ENCODE measurements at regions not wholly inside any gene's neighbourhood (a gene's known extent, or its start where the extent isn't known, plus 50 kb on each side); places are given as distances from the start of the nearest gene placed in this dataset.

- Mint-ChIP-seq H3K27ac (no peak overlapping the region), H3K27me3 (ENCODE audit: low read depth) (no peaks in the 10 kb centered on the region), H3K4me1 (ENCODE audit: low read depth) (no peaks in the 10 kb centered on the region), H3K4me3 (no peak overlapping the region), H3K9me3 (no peaks in the 10 kb centered on the region), H3K36me3 (ENCODE audit: low read depth) (no peaks in the 10 kb centered on the region)
Observed at GRCh38 chr1:213362598-213362997, 311.6 kb downstream of the RPS6KC1 start.

GRCh38 chr1:213366141-213366831 lies 315.2 kb downstream of the RPS6KC1 start:
- no peaks in the 10 kb centered on the region for H3K27me3 Mint-ChIP-seq (ENCODE audit: low read depth)

GRCh38 chr1:213369465-213369864 lies 318.4 kb downstream of the RPS6KC1 start:
- no peaks in the 10 kb centered on the region for H3K27me3 Mint-ChIP-seq (ENCODE audit: low read depth)
- H3K4me1 Mint-ChIP-seq (ENCODE audit: low read depth): no peaks in the 10 kb centered on the region

More at GRCh38 chr1:213366141-213366831, 315.2 kb downstream of the RPS6KC1 start:
- Mint-ChIP-seq H3K36me3 (ENCODE audit: low read depth) (no peaks in the 10 kb centered on the region), H3K9me3 (no peaks in the 10 kb centered on the region), H3K27ac (no peak overlapping the region), H3K4me3 (no peak overlapping the region), H3K4me1 (ENCODE audit: low read depth) (no peaks in the 10 kb centered on the region)

GRCh38 chr1:213370523-213370922 lies 319.5 kb downstream of the RPS6KC1 start:
- H3K27ac Mint-ChIP-seq: no peak overlapping the region
- H3K36me3 Mint-ChIP-seq (ENCODE audit: low read depth): no peaks in the 10 kb centered on the region
- no peaks in the 10 kb centered on the region for H3K4me1 Mint-ChIP-seq (ENCODE audit: low read depth)
- no peaks in the 10 kb centered on the region for H3K9me3 Mint-ChIP-seq
- no peak overlapping the region for H3K4me3 Mint-ChIP-seq
- H3K27me3 Mint-ChIP-seq (ENCODE audit: low read depth): no peaks in the 10 kb centered on the region

More at GRCh38 chr1:213369465-213369864, 318.4 kb downstream of the RPS6KC1 start:
- H3K27ac Mint-ChIP-seq: no peak overlapping the region
- H3K9me3 Mint-ChIP-seq: no peaks in the 10 kb centered on the region
- no peaks in the 10 kb centered on the region for H3K36me3 Mint-ChIP-seq (ENCODE audit: low read depth)
- no peak overlapping the region for H3K4me3 Mint-ChIP-seq

- no peak overlapping the region for H3K4me3 Mint-ChIP-seq
- no peaks in the 10 kb centered on the region for H3K9me3 Mint-ChIP-seq
- no peaks in the 10 kb centered on the region for H3K4me1 Mint-ChIP-seq (ENCODE audit: low read depth)
Observed at GRCh38 chr1:213371525-213371846, 320.4 kb downstream of the RPS6KC1 start.

GRCh38 chr1:213371847-213372619 lies 321.0 kb downstream of the RPS6KC1 start:
- Mint-ChIP-seq H3K27ac (no peak overlapping the region), H3K27me3 (ENCODE audit: low read depth) (peaks cover 3% of the 10 kb centered on the region), H3K4me3 (no peak overlapping the region), H3K9me3 (no peaks in the 10 kb centered on the region), H3K4me1 (ENCODE audit: low read depth) (no peaks in the 10 kb centered on the region), H3K36me3 (ENCODE audit: low read depth) (no peaks in the 10 kb centered on the region)

More at GRCh38 chr1:213371525-213371846, 320.4 kb downstream of the RPS6KC1 start:
- Mint-ChIP-seq H3K27ac (no peak overlapping the region), H3K27me3 (ENCODE audit: low read depth) (peaks cover under 1% of the 10 kb centered on the region), H3K36me3 (ENCODE audit: low read depth) (no peaks in the 10 kb centered on the region)

GRCh38 chr1:213374369-213374768 lies 323.3 kb downstream of the RPS6KC1 start:
- Mint-ChIP-seq H3K4me3 (no peak overlapping the region), H3K4me1 (ENCODE audit: low read depth) (no peaks in the 10 kb centered on the region), H3K27ac (no peak overlapping the region), H3K27me3 (ENCODE audit: low read depth) (peaks cover 3% of the 10 kb centered on the region), H3K36me3 (ENCODE audit: low read depth) (no peaks in the 10 kb centered on the region), H3K9me3 (no peaks in the 10 kb centered on the region)

- H3K9me3 Mint-ChIP-seq: no peaks in the 10 kb centered on the region
- H3K4me3 Mint-ChIP-seq: no peak overlapping the region
- peaks cover 3% of the 10 kb centered on the region for H3K27me3 Mint-ChIP-seq (ENCODE audit: low read depth)
- no peak overlapping the region for H3K27ac Mint-ChIP-seq
- no peaks in the 10 kb centered on the region for H3K4me1 Mint-ChIP-seq (ENCODE audit: low read depth)
- H3K36me3 Mint-ChIP-seq (ENCODE audit: low read depth): no peaks in the 10 kb centered on the region
Observed at GRCh38 chr1:213375002-213375401, 324.0 kb downstream of the RPS6KC1 start.

- H3K27ac Mint-ChIP-seq: no peak overlapping the region
- H3K27me3 Mint-ChIP-seq (ENCODE audit: low read depth): peaks cover 3% of the 10 kb centered on the region
- H3K36me3 Mint-ChIP-seq (ENCODE audit: low read depth): no peaks in the 10 kb centered on the region
- no peaks in the 10 kb centered on the region for H3K9me3 Mint-ChIP-seq
- H3K4me1 Mint-ChIP-seq (ENCODE audit: low read depth): no peaks in the 10 kb centered on the region
- H3K4me3 Mint-ChIP-seq: no peak overlapping the region
Observed at GRCh38 chr1:213376862-213377372, 325.9 kb downstream of the RPS6KC1 start.

GRCh38 chr1:213380865-213381264 lies 329.8 kb downstream of the RPS6KC1 start:
- H3K27me3 Mint-ChIP-seq (ENCODE audit: low read depth): peaks cover 3% of the 10 kb centered on the region
- H3K9me3 Mint-ChIP-seq: no peaks in the 10 kb centered on the region
- no peaks in the 10 kb centered on the region for H3K4me1 Mint-ChIP-seq (ENCODE audit: low read depth)
- H3K36me3 Mint-ChIP-seq (ENCODE audit: low read depth): no peaks in the 10 kb centered on the region
- no peak overlapping the region for H3K4me3 Mint-ChIP-seq
- no peak overlapping the region for H3K27ac Mint-ChIP-seq

GRCh38 chr1:213381572-213382084 lies 330.6 kb downstream of the RPS6KC1 start:
- Mint-ChIP-seq H3K36me3 (ENCODE audit: low read depth) (no peaks in the 10 kb centered on the region), H3K27ac (no peak overlapping the region), H3K4me3 (no peak overlapping the region), H3K9me3 (no peaks in the 10 kb centered on the region), H3K4me1 (ENCODE audit: low read depth) (no peaks in the 10 kb centered on the region), H3K27me3 (ENCODE audit: low read depth) (peaks cover under 1% of the 10 kb centered on the region)

GRCh38 chr1:213383465-213383864 lies 332.4 kb downstream of the RPS6KC1 start:
- Mint-ChIP-seq H3K4me3 (no peak overlapping the region), H3K27me3 (ENCODE audit: low read depth) (no peaks in the 10 kb centered on the region)

GRCh38 chr1:213385201-213385600 lies 334.2 kb downstream of the RPS6KC1 start:
- Mint-ChIP-seq H3K27ac (no peak overlapping the region), H3K9me3 (no peaks in the 10 kb centered on the region), H3K27me3 (ENCODE audit: low read depth) (no peaks in the 10 kb centered on the region), H3K4me1 (ENCODE audit: low read depth) (no peaks in the 10 kb centered on the region), H3K36me3 (ENCODE audit: low read depth) (no peaks in the 10 kb centered on the region), H3K4me3 (no peak overlapping the region)

More at GRCh38 chr1:213383465-213383864, 332.4 kb downstream of the RPS6KC1 start:
- Mint-ChIP-seq H3K9me3 (no peaks in the 10 kb centered on the region), H3K27ac (no peak overlapping the region), H3K4me1 (ENCODE audit: low read depth) (no peaks in the 10 kb centered on the region), H3K36me3 (ENCODE audit: low read depth) (no peaks in the 10 kb centered on the region)

- Mint-ChIP-seq H3K27me3 (ENCODE audit: low read depth) (no peaks in the 10 kb centered on the region), H3K4me1 (ENCODE audit: low read depth) (no peaks in the 10 kb centered on the region), H3K36me3 (ENCODE audit: low read depth) (no peaks in the 10 kb centered on the region), H3K4me3 (no peak overlapping the region), H3K9me3 (no peaks in the 10 kb centered on the region), H3K27ac (no peak overlapping the region)
Observed at GRCh38 chr1:213385806-213386324, 334.8 kb downstream of the RPS6KC1 start.

Measured in T-helper 1 cell treated with Interleukin-12 subunit alpha and Interleukin-12 subunit beta and Interleukin-4 antibody, amounts not matched to agents 30 μg/mL and 1 μg/mL, for 36 hours (primary cell).